GM18951 (cell line): ENCODE measurements at regions not wholly inside any gene's neighbourhood (a gene's known extent, or its start where the extent isn't known, plus 50 kb on each side); places are given as distances from the start of the nearest gene placed in this dataset.
"Not testable (repeated sequence)": the region's sequence is repeated elsewhere in the genome, so short reads cannot be mapped to it uniquely, and the experiment has no call there.

Experiments used
- POLR2A ChIP-seq: IDR thresholded peaks from 4 replicates; pipeline ENCODE4 v1.6.1; 2011; ENCODE audit warnings: mild to moderate bottlenecking; ENCODE audit not compliant: insufficient read length, insufficient read depth; ENCODE audit errors: extremely low read depth
- in situ Hi-C: fragments of 300-500 bp; cut with MboI; formaldehyde crosslinking; loops from one replicate; pipeline ENCODE4 v1.12.0; 2022; ENCODE audit warnings: low sequenced_read_pairs, mixed read lengths, inconsistent platforms; ENCODE audit not compliant: unreplicated experiment

GRCh38 chr5:167840527-167841130 is 450.8 kb upstream of the WWC1 start:
- no peak for TF ChIP-seq POLR2A
- in situ Hi-C loops, result no loop called here

GRCh38 chr5:167843881-167844572 is 447.4 kb upstream of the WWC1 start:
- TF ChIP-seq POLR2A, result no peak
- in situ Hi-C loops, result no loop called here

- in situ Hi-C loops, result no loop called here
Measured at GRCh38 chr5:167845952-167846351, 445.5 kb upstream of the WWC1 start.

GRCh38 chr5:167849874-167850273 is 441.6 kb upstream of the WWC1 start:
- in situ Hi-C loops, result no loop called here
- TF ChIP-seq POLR2A, result no peak

More at GRCh38 chr5:167845952-167846351, 445.5 kb upstream of the WWC1 start:
- no peak for TF ChIP-seq POLR2A

GRCh38 chr5:167850911-167851310 is 440.5 kb upstream of the WWC1 start:
- TF ChIP-seq POLR2A, result no peak
- in situ Hi-C loops, result no loop called here

GRCh38 chr5:167851416-167851815 is 440.0 kb upstream of the WWC1 start:
- TF ChIP-seq POLR2A, result no peak
- in situ Hi-C loops, result no loop called here

- TF ChIP-seq POLR2A, result no peak
- in situ Hi-C loops, result no loop called here
Measured at GRCh38 chr5:167852515-167852914, 438.9 kb upstream of the WWC1 start.

GRCh38 chr5:167853421-167853820 is 438.0 kb upstream of the WWC1 start:
- TF ChIP-seq POLR2A, result no peak
- in situ Hi-C loops, result no loop called here

- in situ Hi-C loops, result no loop called here
- no peak for TF ChIP-seq POLR2A
Measured at GRCh38 chr5:167855818-167856217, 435.6 kb upstream of the WWC1 start.

GRCh38 chr5:167857321-167857720 is 434.1 kb upstream of the WWC1 start:
- in situ Hi-C loops, result no loop called here
- no peak for TF ChIP-seq POLR2A

- in situ Hi-C loops, result not testable (repeated sequence)
Measured at GRCh38 chr5:167858186-167858855, 433.1 kb upstream of the WWC1 start.

- in situ Hi-C loops, result no loop called here
- TF ChIP-seq POLR2A, result no peak
Measured at GRCh38 chr5:167861129-167861927, 430.1 kb upstream of the WWC1 start.

- in situ Hi-C loops, result no loop called here
Measured at GRCh38 chr5:167861928-167862426, 429.5 kb upstream of the WWC1 start.

GRCh38 chr5:167863883-167864282 is 427.6 kb upstream of the WWC1 start:
- no peak for TF ChIP-seq POLR2A
- in situ Hi-C loops, result no loop called here

More at GRCh38 chr5:167861928-167862426, 429.5 kb upstream of the WWC1 start:
- no peak for TF ChIP-seq POLR2A
